HL-60/S4 (cell line): ENCODE measurements at regions not wholly inside any gene's neighbourhood (a gene's known extent, or its start where the extent isn't known, plus 50 kb on each side); places are given as distances from the start of the nearest gene placed in this dataset.

ENCODE experiments used
- in situ Hi-C: fragments of 300-500 bp; cut with MboI; formaldehyde crosslinking; loops from 2 replicates; pipeline ENCODE4 v1.14.3; 2022; ENCODE audit warnings: low sequenced_read_pairs

GRCh38 chr7:112395411-112395810 is 54.8 kb upstream of the IFRD1 start:
- in situ Hi-C loops: no loop called here

- in situ Hi-C loops: no loop called here
Measured at GRCh38 chr7:112395893-112396292, 54.4 kb upstream of the IFRD1 start.

GRCh38 chr7:112398534-112398933 is 51.7 kb upstream of the IFRD1 start:
- in situ Hi-C loops: no loop called here

- in situ Hi-C loops: no loop called here
Measured at GRCh38 chr7:112399501-112399900, 50.8 kb upstream of the IFRD1 start.

GRCh38 chr7:112400141-112400540 is 50.1 kb upstream of the IFRD1 start:
- in situ Hi-C loops: loop anchor here (25.0 kb wide), 1 partner anchor 638 kb away; no protein-coding TSS in a partner anchor
